ENCODE measurements at regions not wholly inside any gene's neighbourhood (a gene's known extent, or its start where the extent isn't known, plus 50 kb on each side); places are given as distances from the start of the nearest gene placed in this dataset.

DNA sequence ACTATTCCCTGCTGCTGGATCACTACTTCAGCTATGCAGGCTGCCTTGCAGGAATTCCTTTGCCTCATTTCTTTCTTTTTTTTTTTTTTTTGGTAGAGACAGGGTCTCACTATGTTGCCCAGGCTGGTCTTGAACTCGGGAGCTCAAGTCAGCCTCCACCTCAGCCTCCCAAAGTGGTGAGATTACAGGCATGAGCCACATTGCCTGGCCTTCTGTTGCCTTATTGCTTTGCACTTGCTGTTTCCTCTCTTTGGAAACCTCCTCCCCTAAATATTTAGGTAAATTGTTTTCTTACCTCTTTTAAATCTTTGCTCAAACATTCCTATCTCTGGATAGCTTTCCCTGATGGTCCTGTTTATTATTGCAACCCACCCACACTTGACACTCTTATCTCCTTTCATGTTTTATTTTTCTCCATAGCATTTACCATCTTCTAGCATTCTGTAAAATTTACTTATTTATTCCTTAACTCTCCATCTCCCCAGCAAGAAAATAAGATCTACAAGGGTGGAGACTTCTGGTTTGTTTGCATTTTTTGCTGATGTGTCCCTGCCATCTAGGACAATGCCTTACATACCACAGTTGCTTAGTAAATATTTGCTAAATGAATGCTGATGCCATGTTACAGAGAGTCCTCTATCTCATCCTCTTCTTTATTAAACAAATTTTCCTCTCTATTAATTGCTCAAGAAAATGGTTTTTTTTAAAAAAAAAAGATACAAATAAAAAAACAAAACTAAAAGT, 134.8 kb downstream of the P2RY1 start:
- no peak overlapping the region for H3K27ac ChIP-seq
- TF ChIP-seq ZFX (IDR thresholded peaks at IDR 0.05; ENCODE audit: borderline replicate concordance): no peak
- TF ChIP-seq, protein P1, sequence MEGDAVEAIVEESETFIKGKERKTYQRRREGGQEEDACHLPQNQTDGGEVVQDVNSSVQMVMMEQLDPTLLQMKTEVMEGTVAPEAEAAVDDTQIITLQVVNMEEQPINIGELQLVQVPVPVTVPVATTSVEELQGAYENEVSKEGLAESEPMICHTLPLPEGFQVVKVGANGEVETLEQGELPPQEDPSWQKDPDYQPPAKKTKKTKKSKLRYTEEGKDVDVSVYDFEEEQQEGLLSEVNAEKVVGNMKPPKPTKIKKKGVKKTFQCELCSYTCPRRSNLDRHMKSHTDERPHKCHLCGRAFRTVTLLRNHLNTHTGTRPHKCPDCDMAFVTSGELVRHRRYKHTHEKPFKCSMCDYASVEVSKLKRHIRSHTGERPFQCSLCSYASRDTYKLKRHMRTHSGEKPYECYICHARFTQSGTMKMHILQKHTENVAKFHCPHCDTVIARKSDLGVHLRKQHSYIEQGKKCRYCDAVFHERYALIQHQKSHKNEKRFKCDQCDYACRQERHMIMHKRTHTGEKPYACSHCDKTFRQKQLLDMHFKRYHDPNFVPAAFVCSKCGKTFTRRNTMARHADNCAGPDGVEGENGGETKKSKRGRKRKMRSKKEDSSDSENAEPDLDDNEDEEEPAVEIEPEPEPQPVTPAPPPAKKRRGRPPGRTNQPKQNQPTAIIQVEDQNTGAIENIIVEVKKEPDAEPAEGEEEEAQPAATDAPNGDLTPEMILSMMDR (IDR thresholded peaks at IDR 0.05): no peak

DNA sequence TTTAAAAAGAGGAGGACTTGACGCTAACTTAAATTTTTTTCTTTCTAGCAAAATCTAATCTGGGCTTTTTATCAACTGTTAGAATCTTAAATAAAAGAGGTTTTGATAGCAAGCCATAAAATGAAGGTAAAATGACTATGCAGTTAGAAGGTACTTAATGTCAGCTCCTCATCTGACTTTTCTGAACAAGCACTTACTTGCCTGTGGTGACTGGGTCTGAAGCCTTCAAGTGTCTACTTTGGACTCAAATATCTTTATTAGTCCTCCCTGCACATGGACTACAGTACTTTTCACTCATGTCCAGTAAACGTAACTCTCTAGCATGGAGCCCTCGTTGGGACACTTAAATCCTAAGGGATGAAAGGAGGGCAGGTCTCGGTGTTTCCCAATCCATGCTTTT, 135.9 kb downstream of the P2RY1 start:
- H3K27ac ChIP-seq: no peak overlapping the region
- TF ChIP-seq, protein P1 (IDR thresholded peaks at IDR 0.05): no peak
- no peak for TF ChIP-seq ZFX (IDR thresholded peaks at IDR 0.05; ENCODE audit: borderline replicate concordance)

DNA sequence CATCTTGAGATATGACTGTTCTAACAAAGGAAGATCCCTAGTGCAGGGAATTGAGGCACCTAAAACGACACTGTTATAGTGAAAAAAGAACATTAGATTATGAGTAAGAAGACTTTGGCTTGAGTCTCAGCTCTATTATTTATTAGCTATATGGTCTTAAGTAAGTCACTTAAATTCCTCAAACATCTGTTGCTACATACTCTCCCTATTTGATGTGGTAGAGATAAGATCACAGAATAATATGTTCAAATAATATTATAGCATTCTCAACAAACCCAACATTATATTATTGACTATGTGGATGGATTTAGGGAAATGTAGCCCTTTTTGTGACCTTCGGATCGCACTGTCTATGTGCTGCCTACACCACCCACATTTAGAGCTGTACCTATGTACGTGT, 136.9 kb downstream of the P2RY1 start:
- H3K27ac ChIP-seq: no peak overlapping the region
- no peak for TF ChIP-seq ZFX (IDR thresholded peaks at IDR 0.05; ENCODE audit: borderline replicate concordance)
- TF ChIP-seq, protein P1 (IDR thresholded peaks at IDR 0.05): no peak

DNA sequence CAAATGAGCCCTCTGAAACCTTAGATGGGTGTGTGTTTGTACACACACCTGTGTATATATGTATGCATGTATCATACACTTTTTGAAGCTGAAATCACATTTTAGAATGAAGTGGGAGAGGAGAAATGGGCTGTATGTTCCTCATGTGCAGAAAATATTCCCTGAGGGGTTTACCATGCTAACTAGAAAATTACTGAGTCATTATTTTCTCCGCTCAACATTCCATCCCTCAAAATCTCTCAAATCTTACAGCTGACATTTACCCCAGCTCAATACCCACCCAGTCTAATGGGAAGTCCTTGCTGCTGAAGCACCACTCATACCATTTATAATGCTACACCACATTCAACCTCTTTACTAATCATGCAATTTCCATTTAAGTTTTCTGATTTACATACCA, 138.6 kb downstream of the P2RY1 start:
- no peak overlapping the region for H3K27ac ChIP-seq
- no peak for TF ChIP-seq ZFX (IDR thresholded peaks at IDR 0.05; ENCODE audit: borderline replicate concordance)
- TF ChIP-seq, protein P1 (IDR thresholded peaks at IDR 0.05): no peak

DNA sequence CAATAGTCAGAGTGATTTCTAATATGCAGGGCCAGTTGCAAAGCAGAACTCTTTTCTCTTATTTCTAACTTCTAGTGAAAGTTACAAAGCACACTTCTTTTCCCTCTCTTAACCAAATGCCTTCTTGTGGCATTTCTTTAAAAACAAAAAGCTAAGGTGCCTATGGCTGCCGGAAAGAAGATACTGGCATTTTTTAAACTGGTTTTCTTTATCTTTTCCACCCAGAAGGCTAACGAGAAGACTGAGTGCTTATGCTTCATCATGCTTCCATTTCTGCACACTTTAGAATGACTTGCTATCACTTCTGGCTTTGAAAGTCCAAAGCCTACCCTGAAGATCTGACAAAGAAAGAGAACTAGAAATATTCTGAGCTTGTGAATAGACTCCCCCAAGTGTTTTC, 141.3 kb downstream of the P2RY1 start:
- no peak for TF ChIP-seq ZFX (IDR thresholded peaks at IDR 0.05; ENCODE audit: borderline replicate concordance)
- TF ChIP-seq, protein P1 (IDR thresholded peaks at IDR 0.05): no peak
- H3K27ac ChIP-seq: no peak overlapping the region

DNA sequence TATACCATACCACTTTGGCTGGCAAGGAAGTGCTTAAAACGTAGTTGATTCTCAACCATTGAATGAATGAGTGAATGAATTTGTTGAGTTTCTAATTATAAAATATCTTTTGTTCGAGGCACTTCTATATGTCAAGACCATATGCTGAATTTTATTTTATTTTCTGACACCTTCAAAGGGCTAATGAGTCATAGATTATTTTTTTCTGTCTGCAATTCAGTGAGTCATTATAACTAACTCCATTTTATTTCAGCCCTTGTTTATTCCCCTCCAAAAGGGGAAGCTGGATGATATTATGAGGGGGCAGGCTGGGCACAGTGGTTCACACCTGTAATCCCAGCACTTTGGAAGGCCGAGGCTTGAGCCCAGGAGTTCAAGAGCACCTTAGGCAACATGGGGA, 142.4 kb downstream of the P2RY1 start:
- no peak overlapping the region for H3K27ac ChIP-seq
- no peak for TF ChIP-seq ZFX (IDR thresholded peaks at IDR 0.05; ENCODE audit: borderline replicate concordance)
- TF ChIP-seq, protein P1 (IDR thresholded peaks at IDR 0.05): no peak

DNA sequence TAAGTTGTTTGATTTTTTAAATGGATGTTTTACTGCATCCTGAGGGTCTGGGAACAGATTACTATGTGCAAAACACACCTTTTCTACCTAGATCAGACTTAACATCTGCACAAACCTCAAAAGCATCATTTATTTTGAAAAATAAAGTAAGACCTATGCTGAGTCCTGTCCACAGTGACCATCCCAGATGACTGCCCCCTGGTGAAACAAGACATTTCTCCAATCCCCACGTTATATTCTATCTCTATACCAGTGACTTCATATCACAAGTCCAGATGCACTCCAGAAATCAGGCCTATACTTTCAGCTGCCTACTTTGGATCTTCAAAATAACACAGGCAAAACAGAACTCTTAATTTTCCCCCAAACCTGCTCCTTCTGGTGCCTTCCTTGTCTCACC, 143.2 kb downstream of the P2RY1 start:
- H3K27ac ChIP-seq: no peak overlapping the region
- TF ChIP-seq, protein P1 (IDR thresholded peaks at IDR 0.05): 0 out of 2 replicates have a peak, but pooled peaks have one; percentile 4
- no peak for TF ChIP-seq ZFX (IDR thresholded peaks at IDR 0.05; ENCODE audit: borderline replicate concordance)

All from 22Rv1 (cell line).